Subcutaneous abdominal adipose tissue (tissue), 5 donors: ENCODE measurements at regions not wholly inside any gene's neighbourhood (a gene's known extent, or its start where the extent isn't known, plus 50 kb on each side); places are given as distances from the start of the nearest gene placed in this dataset.

ENCODE experiments used
- H3K27ac ChIP-seq: one replicate; pipeline ENCODE4 v1.7.0; 2013; ENCODE audit warnings: low read depth, mild to moderate bottlenecking, inconsistent platforms, low read length, moderate library complexity
- H3K27me3 ChIP-seq, 5 donors: one replicate each; pipeline ENCODE4 v1.7.0; 2013; ENCODE audit warnings: low read length in 5 of 5, inconsistent platforms in 1 of 5; ENCODE audit not compliant: control insufficient read depth in 5 of 5, insufficient read depth in 4 of 5
- H3K36me3 ChIP-seq, 5 donors: one replicate each; pipeline ENCODE4 v1.7.0; 2013; ENCODE audit warnings: low read length in 5 of 5; ENCODE audit not compliant: control insufficient read depth in 5 of 5, insufficient read depth in 5 of 5
- H3K4me1 ChIP-seq, 5 donors: one replicate each; pipeline ENCODE4 v1.7.0; 2013; ENCODE audit warnings: low read length in 5 of 5, mild to moderate bottlenecking in 3 of 5, moderate library complexity in 1 of 5; ENCODE audit not compliant: control insufficient read depth in 5 of 5, insufficient read depth in 5 of 5
- H3K4me3 ChIP-seq, 5 donors: one replicate each; pipeline ENCODE4 v1.7.0; 2013; ENCODE audit warnings: low read length in 5 of 5, low read depth in 1 of 5
- H3K9ac ChIP-seq, 5 donors: one replicate each; pipeline ENCODE4 v1.7.0; 2013; ENCODE audit warnings: low read length in 5 of 5, mild to moderate bottlenecking in 4 of 5, moderate library complexity in 3 of 5
- H3K9me3 ChIP-seq, 5 donors: one replicate each; pipeline ENCODE4 v1.7.0; 2013; ENCODE audit warnings: low read length in 5 of 5; ENCODE audit not compliant: control insufficient read depth in 5 of 5
- donor health status: healthy.
- donor health status: healthy.
- donor health status: healthy.
- donor health status: healthy.
- donor health status: healthy.

- Histone ChIP-seq H3K27ac (no peak overlapping the region), H3K4me3 (no peak overlapping the region), H3K36me3 (no peaks in the 10 kb centered on the region), H3K27me3 (no peaks in the 10 kb centered on the region), H3K9ac (no peak overlapping the region), H3K4me1 (no peaks in the 10 kb centered on the region), H3K9me3 (no peaks in the 10 kb centered on the region)
These were observed 130.8 kb upstream of the ATP2B1 start for GRCh38 chr12:89839444-89839843.

GRCh38 chr12:89838833-89839232 lies 130.2 kb upstream of the ATP2B1 start:
- Histone ChIP-seq H3K27me3 (no peaks in the 10 kb centered on the region), H3K27ac (no peak overlapping the region), H3K4me3 (no peak overlapping the region), H3K36me3 (no peaks in the 10 kb centered on the region), H3K9ac (no peak overlapping the region), H3K9me3 (no peaks in the 10 kb centered on the region), H3K4me1 (no peaks in the 10 kb centered on the region)

GRCh38 chr12:89836026-89836425 lies 127.4 kb upstream of the ATP2B1 start:
- no peak overlapping the region for H3K4me3 ChIP-seq
- no peaks in the 10 kb centered on the region for H3K4me1 ChIP-seq
- no peaks in the 10 kb centered on the region for H3K36me3 ChIP-seq
- no peak overlapping the region for H3K9ac ChIP-seq
- H3K27me3 ChIP-seq = no peaks in the 10 kb centered on the region
- no peak overlapping the region for H3K27ac ChIP-seq
- H3K9me3 ChIP-seq = no peaks in the 10 kb centered on the region

- no peak overlapping the region for H3K27ac ChIP-seq
- H3K9ac ChIP-seq = no peak overlapping the region
- no peaks in the 10 kb centered on the region for H3K4me1 ChIP-seq
- H3K9me3 ChIP-seq = no peaks in the 10 kb centered on the region
- no peaks in the 10 kb centered on the region for H3K27me3 ChIP-seq
- no peak overlapping the region for H3K4me3 ChIP-seq
- H3K36me3 ChIP-seq = no peaks in the 10 kb centered on the region
These were observed 126.0 kb upstream of the ATP2B1 start for GRCh38 chr12:89834676-89835075.

GRCh38 chr12:89833337-89834252 lies 125.0 kb upstream of the ATP2B1 start:
- Histone ChIP-seq H3K27ac (no peak overlapping the region), H3K4me3 (no peak overlapping the region), H3K9me3 (no peaks in the 10 kb centered on the region), H3K36me3 (no peaks in the 10 kb centered on the region), H3K9ac (no peak overlapping the region), H3K27me3 (no peaks in the 10 kb centered on the region), H3K4me1 (no peaks in the 10 kb centered on the region)

- H3K27me3 ChIP-seq = no peaks in the 10 kb centered on the region
- no peak overlapping the region for H3K27ac ChIP-seq
- H3K9ac ChIP-seq = no peak overlapping the region
- no peaks in the 10 kb centered on the region for H3K9me3 ChIP-seq
- no peaks in the 10 kb centered on the region for H3K36me3 ChIP-seq
- H3K4me3 ChIP-seq = no peak overlapping the region
- no peaks in the 10 kb centered on the region for H3K4me1 ChIP-seq
These were observed 123.7 kb upstream of the ATP2B1 start for GRCh38 chr12:89832336-89832735.

GRCh38 chr12:89831310-89832095 lies 122.9 kb upstream of the ATP2B1 start:
- no peaks in the 10 kb centered on the region for H3K9me3 ChIP-seq
- H3K36me3 ChIP-seq = no peaks in the 10 kb centered on the region

GRCh38 chr12:89829434-89829975 lies 120.9 kb upstream of the ATP2B1 start:
- Histone ChIP-seq H3K36me3 (no peaks in the 10 kb centered on the region), H3K9me3 (no peaks in the 10 kb centered on the region), H3K4me1 (no peaks in the 10 kb centered on the region), H3K9ac (no peak overlapping the region), H3K27ac (no peak overlapping the region), H3K27me3 (no peaks in the 10 kb centered on the region), H3K4me3 (no peak overlapping the region)

More at GRCh38 chr12:89831310-89832095, 122.9 kb upstream of the ATP2B1 start:
- Histone ChIP-seq H3K4me3 (no peak overlapping the region), H3K9ac (no peak overlapping the region), H3K27me3 (no peaks in the 10 kb centered on the region), H3K27ac (no peak overlapping the region), H3K4me1 (no peaks in the 10 kb centered on the region)

- H3K4me3 ChIP-seq = no peak overlapping the region
- no peaks in the 10 kb centered on the region for H3K27me3 ChIP-seq
These were observed 119.9 kb upstream of the ATP2B1 start for GRCh38 chr12:89828575-89828974.

GRCh38 chr12:89827592-89827991 lies 119.0 kb upstream of the ATP2B1 start:
- Histone ChIP-seq H3K4me3 (no peak overlapping the region), H3K27ac (no peak overlapping the region), H3K27me3 (no peaks in the 10 kb centered on the region), H3K9me3 (no peaks in the 10 kb centered on the region), H3K36me3 (no peaks in the 10 kb centered on the region), H3K9ac (no peak overlapping the region), H3K4me1 (no peaks in the 10 kb centered on the region)

More at GRCh38 chr12:89828575-89828974, 119.9 kb upstream of the ATP2B1 start:
- H3K4me1 ChIP-seq = no peaks in the 10 kb centered on the region
- H3K27ac ChIP-seq = no peak overlapping the region
- H3K9ac ChIP-seq = no peak overlapping the region
- no peaks in the 10 kb centered on the region for H3K36me3 ChIP-seq
- no peaks in the 10 kb centered on the region for H3K9me3 ChIP-seq
